SK-MEL-5 (cell line): ENCODE measurements at regions not wholly inside any gene's neighbourhood (a gene's known extent, or its start where the extent isn't known, plus 50 kb on each side); places are given as distances from the start of the nearest gene placed in this dataset.
"Not testable (repeated sequence)": the region's sequence is repeated elsewhere in the genome, so short reads cannot be mapped to it uniquely, and the experiment has no call there.

Experiments used
- DNase-seq: peaks from one replicate; pipeline ENCODE4 v3.0.0-alpha.2; 2016; ENCODE audit warnings: low read depth, low spot score
- in situ Hi-C: cut with HindIII; loops from 2 replicates; pipeline ENCODE4 v1.10.0; 2016; ENCODE audit warnings: low sequenced_read_pairs, high pct_unique_total_duplicates, low pct_unique_long_range_greater_than_20kb

DNA sequence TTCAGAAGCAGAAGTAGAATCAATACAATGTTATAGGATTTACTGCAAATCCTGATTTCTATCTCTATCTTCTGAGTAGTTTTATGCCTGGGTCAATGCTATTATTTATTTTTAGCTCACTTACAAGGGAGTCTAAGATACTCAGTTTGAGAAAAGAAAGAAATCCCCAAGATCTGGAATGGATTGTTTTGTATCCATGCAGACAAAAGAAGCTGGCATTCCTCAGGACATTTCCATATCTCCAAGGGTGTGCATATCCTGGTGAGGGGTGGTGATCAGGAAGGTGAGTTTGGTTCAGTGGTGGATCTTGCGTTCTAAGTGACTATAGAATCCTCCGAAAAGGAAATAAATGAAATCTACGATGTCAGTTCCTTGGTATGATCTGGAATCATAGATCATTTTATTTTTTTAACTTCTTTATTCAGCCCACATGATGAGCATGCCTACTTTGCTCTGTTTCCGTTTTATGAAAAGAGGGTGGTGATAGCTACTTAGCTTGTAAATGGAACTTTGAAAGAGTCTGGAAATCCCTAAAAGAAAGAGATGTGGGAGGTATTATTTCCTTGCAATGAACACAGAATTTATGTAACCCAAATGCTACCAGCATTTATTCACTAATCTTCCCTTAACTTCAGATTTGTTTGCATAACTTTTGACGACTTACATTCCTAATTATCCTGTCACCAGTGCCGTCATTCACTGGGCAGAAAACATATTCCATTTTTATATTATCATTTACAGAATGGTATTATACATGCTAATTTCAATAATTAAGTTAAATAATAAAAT, 81.1 kb upstream of the RAPGEF2 start:
- in situ Hi-C loops, result no loop called here
- no peak for DNase-seq

- in situ Hi-C loops, result no loop called here
- no peak for DNase-seq
These were observed 79.1 kb upstream of the RAPGEF2 start for GRCh38 chr4:159023741-159024140.

DNA sequence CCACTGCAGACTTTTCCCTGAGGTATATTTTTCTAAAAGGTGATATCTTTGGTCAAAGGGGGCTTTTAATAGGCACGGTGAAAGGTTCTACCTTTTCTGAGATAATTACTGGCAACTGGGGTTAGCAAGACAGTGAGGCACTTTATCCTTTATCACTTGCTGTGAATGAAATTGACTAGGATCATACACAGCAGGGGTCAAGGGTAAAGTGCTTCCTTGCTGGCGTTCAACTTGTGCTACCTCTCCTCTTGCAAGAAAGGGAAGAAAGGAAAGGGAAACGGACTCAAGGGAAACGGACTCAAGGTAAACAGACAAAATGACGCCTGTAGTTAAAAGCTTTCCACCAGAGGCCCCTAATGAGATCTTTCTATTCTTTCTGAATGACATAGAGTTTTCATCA, 78.6 kb upstream of the RAPGEF2 start:
- in situ Hi-C loops, result no loop called here
- no peak for DNase-seq

GRCh38 chr4:159024828-159025227, 78.1 kb upstream of the RAPGEF2 start:
- DNase-seq, result no peak
- in situ Hi-C loops, result no loop called here

DNA sequence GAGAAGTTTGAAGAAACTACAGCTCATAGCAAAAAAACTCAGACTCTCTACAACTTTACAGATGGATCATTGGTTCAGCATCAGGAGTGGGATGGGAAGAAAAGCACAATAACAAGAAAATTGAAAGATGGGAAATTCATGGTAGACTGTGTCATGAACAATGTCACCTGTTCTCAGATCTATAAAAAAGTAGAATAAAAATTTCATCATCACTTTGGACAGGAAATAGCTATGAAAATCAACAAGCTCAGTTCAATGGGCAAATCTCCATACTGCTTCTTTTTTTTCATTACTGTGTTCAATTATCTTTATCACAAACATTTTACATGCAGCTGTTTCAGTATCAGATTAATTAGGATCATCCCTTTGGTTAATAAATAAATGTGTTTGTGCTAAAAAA, 76.5 kb upstream of the RAPGEF2 start:
- in situ Hi-C loops, result no loop called here

GRCh38 chr4:159027535-159027934, 75.3 kb upstream of the RAPGEF2 start:
- in situ Hi-C loops, result no loop called here
- DNase-seq, result no peak

More for the DNA sequence above, 76.5 kb upstream of the RAPGEF2 start:
- no peak for DNase-seq

GRCh38 chr4:159029481-159029880, 73.4 kb upstream of the RAPGEF2 start:
- in situ Hi-C loops, result no loop called here
- no peak for DNase-seq

DNA sequence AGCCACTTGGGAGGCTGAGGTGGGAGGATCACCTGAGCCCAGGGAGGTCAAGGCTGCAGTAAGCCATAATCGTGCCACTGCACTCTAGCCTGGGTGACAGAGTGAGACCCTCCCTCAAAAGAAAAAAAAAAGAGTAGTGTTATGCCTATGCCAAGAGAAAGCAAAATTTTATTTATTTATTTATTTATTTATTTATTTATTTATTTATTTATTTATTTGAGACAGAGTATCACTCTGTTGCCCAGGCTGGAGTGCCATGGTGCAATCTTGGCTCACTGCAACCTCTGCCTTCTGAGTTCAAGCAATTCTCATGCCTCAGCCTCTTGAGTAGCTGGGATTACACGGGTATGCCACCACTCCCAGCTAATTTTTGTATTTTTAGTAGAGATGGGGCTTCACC, 72.6 kb upstream of the RAPGEF2 start:
- in situ Hi-C loops, result not testable (repeated sequence)

GRCh38 chr4:159035570-159035969, 67.3 kb upstream of the RAPGEF2 start:
- in situ Hi-C loops, result no loop called here
- no peak for DNase-seq

More for the DNA sequence above, 72.6 kb upstream of the RAPGEF2 start:
- DNase-seq, result not testable (repeated sequence)

GRCh38 chr4:159038536-159038935, 64.3 kb upstream of the RAPGEF2 start:
- no peak for DNase-seq
- in situ Hi-C loops, result no loop called here

- in situ Hi-C loops, result no loop called here
- no peak for DNase-seq
These were observed 61.5 kb upstream of the RAPGEF2 start for GRCh38 chr4:159041054-159042034.

DNA sequence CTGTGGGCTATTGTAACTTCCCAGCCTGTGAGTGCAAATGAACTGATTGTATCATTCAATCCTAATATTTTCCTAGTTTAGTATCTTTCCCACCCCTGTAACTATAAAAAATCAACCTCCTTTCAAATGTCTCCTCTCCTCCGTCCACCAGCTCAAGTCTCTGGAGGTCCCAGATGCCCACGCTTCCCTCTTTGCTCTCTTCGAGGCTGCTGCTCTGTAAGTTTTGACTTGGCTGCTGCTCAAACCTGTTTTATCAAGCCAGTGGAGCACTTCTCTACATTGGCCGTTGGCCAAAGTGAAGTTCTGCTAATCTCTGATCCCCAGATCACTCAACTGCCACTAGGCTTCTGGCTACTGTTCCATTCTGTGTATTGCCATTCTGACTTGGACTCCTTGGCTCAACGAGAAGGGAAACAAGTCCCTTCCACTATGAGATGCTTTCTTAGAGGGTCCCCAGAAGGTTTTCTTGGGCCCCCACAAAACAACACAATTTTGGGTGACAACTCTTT, 60.7 kb upstream of the RAPGEF2 start:
- in situ Hi-C loops, result no loop called here
- DNase-seq, result no peak

GRCh38 chr4:159042868-159043267, 60.0 kb upstream of the RAPGEF2 start:
- DNase-seq, result no peak
- in situ Hi-C loops, result no loop called here

DNA sequence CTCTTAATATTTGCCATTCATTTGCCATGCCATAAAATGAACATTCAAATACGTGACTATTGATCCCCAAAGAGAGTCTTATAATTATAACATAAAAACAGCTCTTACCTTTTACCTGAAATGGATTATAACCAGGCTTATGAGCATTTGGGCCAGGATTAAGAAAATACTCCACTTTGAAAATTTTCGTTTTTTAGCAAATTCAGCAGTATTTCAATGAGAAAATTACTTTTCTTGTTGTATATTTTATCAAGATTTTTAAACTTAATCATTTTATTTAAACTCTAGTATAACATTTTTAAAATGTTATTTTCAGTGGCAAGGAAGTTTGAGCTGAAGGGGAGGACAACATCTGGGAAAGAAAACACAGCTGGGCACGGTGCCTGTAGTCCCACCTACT, 59.0 kb upstream of the RAPGEF2 start:
- in situ Hi-C loops, result no loop called here
- no peak for DNase-seq

DNA sequence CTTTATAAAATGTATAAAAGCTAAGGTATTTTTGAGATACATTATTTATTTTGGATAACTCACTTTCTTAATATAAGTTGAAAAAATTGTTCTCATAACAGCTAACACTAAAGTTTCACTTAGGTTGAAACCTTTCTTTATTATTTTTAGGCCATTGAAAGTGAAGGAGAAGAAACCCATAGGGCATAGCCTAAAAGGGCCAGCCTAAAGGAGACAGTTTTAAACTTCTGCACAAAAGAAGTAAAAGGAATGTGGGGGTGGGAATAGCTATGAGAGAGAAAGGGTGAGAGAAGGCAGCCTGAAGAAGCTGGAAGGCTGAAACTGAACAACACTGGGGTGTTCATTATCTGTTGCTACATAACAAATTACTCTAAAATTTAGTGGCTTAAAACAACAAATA, 57.6 kb upstream of the RAPGEF2 start:
- no peak for DNase-seq
- in situ Hi-C loops, result no loop called here

DNA sequence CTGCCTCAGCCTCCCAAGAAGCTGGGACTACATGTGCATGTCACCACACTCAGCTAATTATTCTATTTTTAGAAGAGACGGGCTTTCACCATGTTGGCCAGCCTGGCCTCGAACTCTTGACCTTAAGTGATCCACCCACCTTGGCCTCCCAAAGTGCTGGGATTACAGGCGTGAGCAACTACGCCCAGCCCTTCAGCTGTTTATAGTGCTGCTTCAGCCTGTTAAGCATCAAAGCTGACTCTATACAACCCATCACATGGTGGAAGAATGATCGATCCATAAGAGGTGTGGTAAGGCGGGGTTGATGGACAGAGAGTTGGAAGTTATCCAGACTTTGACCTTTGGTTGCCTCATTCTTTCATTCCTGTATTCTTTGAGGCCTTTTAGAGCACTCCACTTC, 56.2 kb upstream of the RAPGEF2 start:
- DNase-seq, result peak; percentile 44
- in situ Hi-C loops, result no loop called here

GRCh38 chr4:159047478-159048165, 55.3 kb upstream of the RAPGEF2 start:
- DNase-seq, result no peak
- in situ Hi-C loops, result no loop called here
